HEK293 (cell line): ENCODE measurements at regions not wholly inside any gene's neighbourhood (a gene's known extent, or its start where the extent isn't known, plus 50 kb on each side); places are given as distances from the start of the nearest gene placed in this dataset.

Source experiments
- CTCF ChIA-PET: fragments of 350-600 bp; formaldehyde crosslinking; extraction: SDS; loops from one replicate; lab custom pipeline; 2021; ENCODE audit warnings: antibody characterized with exemption; lab: Yijun Ruan, JAX
- POLR2A ChIA-PET: fragments of 300-600 bp; formaldehyde crosslinking; extraction: SDS; loops from one replicate; lab custom pipeline; 2020; ENCODE audit warnings: antibody characterized with exemption, inconsistent platforms; lab: Yijun Ruan, JAX
- H3K27ac ChIP-seq: fragments of 200-500 bp; sonication (Bioruptor generic); 2 replicates; pipeline ENCODE4 v1.5.1; 2014; ENCODE audit warnings: low read depth, low read length, control low read depth, inconsistent platforms; ENCODE audit errors: extremely low read depth
- H3K36me3 ChIP-seq, 2 experiments: fragments of 200-500 bp in 1 of 2; sonication (Bioruptor generic) in 1 of 2; 1 replicate in 1 of 2; 2 replicates in 1 of 2; pipeline ENCODE4 v1.5.1; 2014 to 2017; ENCODE audit warnings: inconsistent platforms in 2 of 2, low read length in 2 of 2; ENCODE audit not compliant: control insufficient read depth in 2 of 2, insufficient read depth in 1 of 2
- H3K4me1 ChIP-seq: fragments of 200-500 bp; sonication (Bioruptor generic); 2 replicates; pipeline ENCODE4 v1.5.1; 2014; ENCODE audit warnings: mild to moderate bottlenecking, low read length, inconsistent platforms; ENCODE audit not compliant: control insufficient read depth, insufficient read depth
- H3K4me3 ChIP-seq: 2 replicates; pipeline ENCODE4 v1.5.1; 2011; ENCODE audit warnings: low read depth, mild to moderate bottlenecking, control low read depth, low read length, moderate library complexity
- H3K9me3 ChIP-seq: fragments of 200-500 bp; sonication (Bioruptor generic); 2 replicates; pipeline ENCODE4 v1.5.1; 2014; ENCODE audit warnings: low read depth, low read length, inconsistent platforms; ENCODE audit not compliant: control insufficient read depth, insufficient read depth
- EGR2 ChIP-seq: fragments of 450-650 bp; formaldehyde crosslinking; IDR thresholded peaks from 2 replicates; pipeline ENCODE4 v1.5.1; 2016; ENCODE audit warnings: low read depth, missing biosample characterization, missing genetic modification characterization
- FEZF1 ChIP-seq: fragments of 450-650 bp; formaldehyde crosslinking; IDR thresholded peaks from 2 replicates; pipeline ENCODE4 v1.5.1; 2016; ENCODE audit warnings: missing biosample characterization, missing genetic modification characterization
- TRIM28 ChIP-seq: IDR thresholded peaks from 2 replicates; pipeline ENCODE4 v1.6.1; 2011; ENCODE audit warnings: low read length, control low read depth, borderline replicate concordance
- ZBTB8A ChIP-seq: fragments of 450-650 bp; formaldehyde crosslinking; IDR thresholded peaks from 2 replicates; pipeline ENCODE4 v1.5.1; 2016; ENCODE audit warnings: missing biosample characterization, missing genetic modification characterization
- ZNF610 ChIP-seq: fragments of 450-650 bp; formaldehyde crosslinking; IDR thresholded peaks from 2 replicates; pipeline ENCODE4 v1.5.1; 2016; ENCODE audit warnings: missing biosample characterization, missing genetic modification characterization, borderline replicate concordance
- ZXDB ChIP-seq: fragments of 450-650 bp; formaldehyde crosslinking; IDR thresholded peaks from 2 replicates; pipeline ENCODE4 v1.5.1; 2016; ENCODE audit warnings: missing biosample characterization, missing genetic modification characterization
- TF ChIP-seq, protein P1 (sequence below): fragments of 450-650 bp; formaldehyde crosslinking; IDR thresholded peaks from 2 replicates; pipeline ENCODE4 v1.5.1; 2016; ENCODE audit warnings: missing biosample characterization, missing genetic modification characterization
- TF ChIP-seq, protein P2 (sequence below): fragments of 450-650 bp; formaldehyde crosslinking; IDR thresholded peaks from 2 replicates; pipeline ENCODE4 v1.5.1; 2016; ENCODE audit warnings: missing biosample characterization, missing genetic modification characterization
- TF ChIP-seq, protein P3 (sequence below): fragments of 450-650 bp; formaldehyde crosslinking; conservative IDR thresholded peaks from 2 replicates; pipeline ENCODE4 v1.5.1; 2016; ENCODE audit warnings: low read depth, missing biosample characterization, missing genetic modification characterization
- TF ChIP-seq, protein P4 (sequence below): fragments of 450-650 bp; formaldehyde crosslinking; IDR thresholded peaks from 2 replicates; pipeline ENCODE4 v1.5.1; 2016; ENCODE audit warnings: missing biosample characterization, missing genetic modification characterization
- TF ChIP-seq, protein P5 (sequence below): fragments of 450-650 bp; formaldehyde crosslinking; IDR thresholded peaks from 2 replicates; pipeline ENCODE4 v1.5.1; 2016; ENCODE audit warnings: missing biosample characterization, missing genetic modification characterization, low read depth

DNA sequence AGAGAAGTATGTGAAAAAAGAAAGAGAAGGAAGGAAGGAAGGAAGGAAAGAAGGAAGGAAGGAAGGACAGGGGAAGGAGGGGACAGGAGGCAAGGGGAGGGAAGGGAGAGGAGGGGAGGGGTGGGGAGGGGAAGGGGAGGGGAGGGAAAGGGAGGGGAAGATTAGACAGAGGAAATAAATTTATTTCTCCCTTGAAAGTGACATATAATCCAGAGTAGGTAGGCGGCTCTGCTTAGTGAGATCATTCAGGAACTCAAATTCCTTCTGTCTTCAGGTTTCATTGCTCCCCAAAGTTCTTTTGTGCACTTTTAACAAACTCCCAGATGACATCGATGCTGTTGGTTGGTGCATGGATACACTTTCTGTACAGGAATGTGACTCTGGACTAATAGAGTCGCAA lies 594.7 kb upstream of the STEAP1 start (continued):
- TF ChIP-seq ZBTB8A (tag by site-specific recombination) (no peak), ZXDB (tag by site-specific recombination) (no peak), TRIM28 (no peak), FEZF1 (no peak), ZNF610 (tag by site-specific recombination) (no peak)
- TF ChIP-seq, protein P1, sequence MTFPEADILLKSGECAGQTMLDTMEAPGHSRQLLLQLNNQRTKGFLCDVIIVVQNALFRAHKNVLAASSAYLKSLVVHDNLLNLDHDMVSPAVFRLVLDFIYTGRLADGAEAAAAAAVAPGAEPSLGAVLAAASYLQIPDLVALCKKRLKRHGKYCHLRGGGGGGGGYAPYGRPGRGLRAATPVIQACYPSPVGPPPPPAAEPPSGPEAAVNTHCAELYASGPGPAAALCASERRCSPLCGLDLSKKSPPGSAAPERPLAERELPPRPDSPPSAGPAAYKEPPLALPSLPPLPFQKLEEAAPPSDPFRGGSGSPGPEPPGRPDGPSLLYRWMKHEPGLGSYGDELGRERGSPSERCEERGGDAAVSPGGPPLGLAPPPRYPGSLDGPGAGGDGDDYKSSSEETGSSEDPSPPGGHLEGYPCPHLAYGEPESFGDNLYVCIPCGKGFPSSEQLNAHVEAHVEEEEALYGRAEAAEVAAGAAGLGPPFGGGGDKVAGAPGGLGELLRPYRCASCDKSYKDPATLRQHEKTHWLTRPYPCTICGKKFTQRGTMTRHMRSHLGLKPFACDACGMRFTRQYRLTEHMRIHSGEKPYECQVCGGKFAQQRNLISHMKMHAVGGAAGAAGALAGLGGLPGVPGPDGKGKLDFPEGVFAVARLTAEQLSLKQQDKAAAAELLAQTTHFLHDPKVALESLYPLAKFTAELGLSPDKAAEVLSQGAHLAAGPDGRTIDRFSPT (tag by site-specific recombination) = no peak
- TF ChIP-seq, all 188 proteins: peak for 0

DNA sequence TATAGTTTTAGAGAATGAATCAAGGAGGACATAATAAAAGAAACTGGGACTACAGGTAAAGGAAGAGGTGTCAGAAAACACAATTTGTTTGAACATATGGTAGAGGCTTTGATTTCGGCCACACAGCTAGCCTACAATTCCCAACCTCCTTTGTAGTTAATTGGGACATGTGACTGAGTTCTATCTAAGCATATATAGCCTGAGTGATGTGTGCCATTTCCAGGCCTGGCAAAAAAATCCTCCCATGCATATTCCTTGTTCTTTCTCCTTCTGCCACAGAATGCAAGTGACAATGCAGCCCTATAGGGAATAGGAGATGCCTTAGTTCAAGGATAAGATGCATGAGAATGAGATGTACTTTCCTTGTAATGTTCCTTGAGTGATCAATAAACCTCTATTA lies 590.7 kb upstream of the STEAP1 start:
- Histone ChIP-seq H3K36me3 (no peaks in the 10 kb centered on the region), H3K27ac (no peak overlapping the region), H3K4me1 (no peaks in the 10 kb centered on the region), H3K9me3 (no peaks in the 10 kb centered on the region), H3K4me3 (no peak overlapping the region)
- ChIA-PET CTCF (no interaction called here), POLR2A (no interaction called here)
- TF ChIP-seq, protein P2, sequence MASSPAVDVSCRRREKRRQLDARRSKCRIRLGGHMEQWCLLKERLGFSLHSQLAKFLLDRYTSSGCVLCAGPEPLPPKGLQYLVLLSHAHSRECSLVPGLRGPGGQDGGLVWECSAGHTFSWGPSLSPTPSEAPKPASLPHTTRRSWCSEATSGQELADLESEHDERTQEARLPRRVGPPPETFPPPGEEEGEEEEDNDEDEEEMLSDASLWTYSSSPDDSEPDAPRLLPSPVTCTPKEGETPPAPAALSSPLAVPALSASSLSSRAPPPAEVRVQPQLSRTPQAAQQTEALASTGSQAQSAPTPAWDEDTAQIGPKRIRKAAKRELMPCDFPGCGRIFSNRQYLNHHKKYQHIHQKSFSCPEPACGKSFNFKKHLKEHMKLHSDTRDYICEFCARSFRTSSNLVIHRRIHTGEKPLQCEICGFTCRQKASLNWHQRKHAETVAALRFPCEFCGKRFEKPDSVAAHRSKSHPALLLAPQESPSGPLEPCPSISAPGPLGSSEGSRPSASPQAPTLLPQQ (tag by site-specific recombination) = no peak
- TF ChIP-seq, protein P3, sequence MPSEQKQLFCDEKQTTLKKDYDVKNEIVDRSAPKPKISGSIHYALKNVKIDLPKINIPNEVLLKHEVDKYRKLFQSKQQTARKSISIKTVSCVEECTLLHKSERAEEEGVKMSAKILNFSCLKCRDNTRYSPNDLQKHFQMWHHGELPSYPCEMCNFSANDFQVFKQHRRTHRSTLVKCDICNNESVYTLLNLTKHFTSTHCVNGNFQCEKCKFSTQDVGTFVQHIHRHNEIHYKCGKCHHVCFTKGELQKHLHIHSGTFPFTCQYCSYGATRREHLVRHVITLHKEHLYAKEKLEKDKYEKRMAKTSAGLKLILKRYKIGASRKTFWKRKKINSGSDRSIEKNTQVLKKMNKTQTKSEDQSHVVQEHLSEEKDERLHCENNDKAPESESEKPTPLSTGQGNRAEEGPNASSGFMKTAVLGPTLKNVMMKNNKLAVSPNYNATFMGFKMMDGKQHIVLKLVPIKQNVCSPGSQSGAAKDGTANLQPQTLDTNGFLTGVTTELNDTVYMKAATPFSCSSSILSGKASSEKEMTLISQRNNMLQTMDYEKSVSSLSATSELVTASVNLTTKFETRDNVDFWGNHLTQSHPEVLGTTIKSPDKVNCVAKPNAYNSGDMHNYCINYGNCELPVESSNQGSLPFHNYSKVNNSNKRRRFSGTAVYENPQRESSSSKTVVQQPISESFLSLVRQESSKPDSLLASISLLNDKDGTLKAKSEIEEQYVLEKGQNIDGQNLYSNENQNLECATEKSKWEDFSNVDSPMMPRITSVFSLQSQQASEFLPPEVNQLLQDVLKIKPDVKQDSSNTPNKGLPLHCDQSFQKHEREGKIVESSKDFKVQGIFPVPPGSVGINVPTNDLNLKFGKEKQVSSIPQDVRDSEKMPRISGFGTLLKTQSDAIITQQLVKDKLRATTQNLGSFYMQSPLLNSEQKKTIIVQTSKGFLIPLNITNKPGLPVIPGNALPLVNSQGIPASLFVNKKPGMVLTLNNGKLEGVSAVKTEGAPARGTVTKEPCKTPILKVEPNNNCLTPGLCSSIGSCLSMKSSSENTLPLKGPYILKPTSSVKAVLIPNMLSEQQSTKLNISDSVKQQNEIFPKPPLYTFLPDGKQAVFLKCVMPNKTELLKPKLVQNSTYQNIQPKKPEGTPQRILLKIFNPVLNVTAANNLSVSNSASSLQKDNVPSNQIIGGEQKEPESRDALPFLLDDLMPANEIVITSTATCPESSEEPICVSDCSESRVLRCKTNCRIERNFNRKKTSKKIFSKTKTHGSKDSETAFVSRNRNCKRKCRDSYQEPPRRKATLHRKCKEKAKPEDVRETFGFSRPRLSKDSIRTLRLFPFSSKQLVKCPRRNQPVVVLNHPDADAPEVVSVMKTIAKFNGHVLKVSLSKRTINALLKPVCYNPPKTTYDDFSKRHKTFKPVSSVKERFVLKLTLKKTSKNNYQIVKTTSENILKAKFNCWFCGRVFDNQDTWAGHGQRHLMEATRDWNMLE (tag by site-specific recombination) = no peak
- TF ChIP-seq, protein P4, sequence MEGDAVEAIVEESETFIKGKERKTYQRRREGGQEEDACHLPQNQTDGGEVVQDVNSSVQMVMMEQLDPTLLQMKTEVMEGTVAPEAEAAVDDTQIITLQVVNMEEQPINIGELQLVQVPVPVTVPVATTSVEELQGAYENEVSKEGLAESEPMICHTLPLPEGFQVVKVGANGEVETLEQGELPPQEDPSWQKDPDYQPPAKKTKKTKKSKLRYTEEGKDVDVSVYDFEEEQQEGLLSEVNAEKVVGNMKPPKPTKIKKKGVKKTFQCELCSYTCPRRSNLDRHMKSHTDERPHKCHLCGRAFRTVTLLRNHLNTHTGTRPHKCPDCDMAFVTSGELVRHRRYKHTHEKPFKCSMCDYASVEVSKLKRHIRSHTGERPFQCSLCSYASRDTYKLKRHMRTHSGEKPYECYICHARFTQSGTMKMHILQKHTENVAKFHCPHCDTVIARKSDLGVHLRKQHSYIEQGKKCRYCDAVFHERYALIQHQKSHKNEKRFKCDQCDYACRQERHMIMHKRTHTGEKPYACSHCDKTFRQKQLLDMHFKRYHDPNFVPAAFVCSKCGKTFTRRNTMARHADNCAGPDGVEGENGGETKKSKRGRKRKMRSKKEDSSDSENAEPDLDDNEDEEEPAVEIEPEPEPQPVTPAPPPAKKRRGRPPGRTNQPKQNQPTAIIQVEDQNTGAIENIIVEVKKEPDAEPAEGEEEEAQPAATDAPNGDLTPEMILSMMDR (tag by site-specific recombination) = no peak
- TF ChIP-seq EGR2 (tag by site-specific recombination) = no peak
- TF ChIP-seq, protein P5, sequence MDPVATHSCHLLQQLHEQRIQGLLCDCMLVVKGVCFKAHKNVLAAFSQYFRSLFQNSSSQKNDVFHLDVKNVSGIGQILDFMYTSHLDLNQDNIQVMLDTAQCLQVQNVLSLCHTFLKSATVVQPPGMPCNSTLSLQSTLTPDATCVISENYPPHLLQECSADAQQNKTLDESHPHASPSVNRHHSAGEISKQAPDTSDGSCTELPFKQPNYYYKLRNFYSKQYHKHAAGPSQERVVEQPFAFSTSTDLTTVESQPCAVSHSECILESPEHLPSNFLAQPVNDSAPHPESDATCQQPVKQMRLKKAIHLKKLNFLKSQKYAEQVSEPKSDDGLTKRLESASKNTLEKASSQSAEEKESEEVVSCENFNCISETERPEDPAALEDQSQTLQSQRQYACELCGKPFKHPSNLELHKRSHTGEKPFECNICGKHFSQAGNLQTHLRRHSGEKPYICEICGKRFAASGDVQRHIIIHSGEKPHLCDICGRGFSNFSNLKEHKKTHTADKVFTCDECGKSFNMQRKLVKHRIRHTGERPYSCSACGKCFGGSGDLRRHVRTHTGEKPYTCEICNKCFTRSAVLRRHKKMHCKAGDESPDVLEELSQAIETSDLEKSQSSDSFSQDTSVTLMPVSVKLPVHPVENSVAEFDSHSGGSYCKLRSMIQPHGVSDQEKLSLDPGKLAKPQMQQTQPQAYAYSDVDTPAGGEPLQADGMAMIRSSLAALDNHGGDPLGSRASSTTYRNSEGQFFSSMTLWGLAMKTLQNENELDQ (tag by site-specific recombination) = no peak
